ENCODE measurements at regions not wholly inside any gene's neighbourhood (a gene's known extent, or its start where the extent isn't known, plus 50 kb on each side); places are given as distances from the start of the nearest gene placed in this dataset.

- FAIRE-seq (no peak), ATAC-seq (no peak), DNase-seq (ENCODE audit: extremely low read depth in 1 of 4, low spot score in 3 of 4) (no peak)
- ChIA-PET CTCF (ENCODE audit: low intra/inter-chr PET ratio) (no interaction called here), POLR2A (no interaction called here)
- Histone ChIP-seq H4K20me1 (replicated peaks; ENCODE audit: control insufficient read depth, insufficient read depth, low read length) (no peaks in the 10 kb centered on the region), H3K9me3 (replicated peaks; ENCODE audit: control insufficient read depth, insufficient read depth, low read depth, low read length) (no peaks in the 10 kb centered on the region), H3K4me1 (replicated peaks in 1 of 2; ENCODE audit: control insufficient read depth in 2 of 2, insufficient read depth in 2 of 2, low read length in 2 of 2) (no peaks in the 10 kb centered on the region), H3K9ac (ENCODE audit: insufficient read depth in 1 of 2, low read depth in 2 of 2, low read length in 2 of 2) (no peak overlapping the region), H2AFZ (ENCODE audit: low read depth, low read length) (no peak overlapping the region), H3K4me3 (no peak overlapping the region), H3K9me1 (ENCODE audit: control insufficient read depth, insufficient read depth, low read length) (no peaks in the 10 kb centered on the region), H3K4me2 (ENCODE audit: insufficient read depth, low read length) (no peak overlapping the region), H3K27me3 (ENCODE audit: control insufficient read depth in 2 of 2, insufficient read depth in 2 of 2, low read length in 2 of 2) (no peaks in the 10 kb centered on the region), H3K27ac (ENCODE audit: extremely low read depth, low read depth, low read length) (no peak overlapping the region), H3K36me3 (ENCODE audit: control insufficient read depth, insufficient read depth, low read length) (no peaks in the 10 kb centered on the region), H3K79me2 (ENCODE audit: control insufficient read depth, insufficient read depth, low read length) (no peaks in the 10 kb centered on the region)
- in situ Hi-C loops (cut with MboI), result no loop called here
- intact Hi-C loops (cut with micrococcal nuclease), result no loop called here
- no TSS peak for BruUV-seq (replicated peaks)
- no peak for TF ChIP-seq TSC22D4 (tag; IDR thresholded peaks at IDR 0.05)
- TF ChIP-seq ZNF277 (CRISPR knock-in tag; IDR thresholded peaks at IDR 0.05; ENCODE audit: borderline replicate concordance), result no peak
- TF ChIP-seq SLC30A9 (CRISPR knock-in tag; IDR thresholded peaks at IDR 0.05), result no peak
- TF ChIP-seq RFX7 (CRISPR knock-in tag; IDR thresholded peaks at IDR 0.05), result no peak
- no peak for TF ChIP-seq ZKSCAN3 (CRISPR knock-in tag; IDR thresholded peaks at IDR 0.05)
- no peak for TF ChIP-seq ARHGAP35 (IDR thresholded peaks at IDR 0.05; ENCODE audit: partially characterized antibody)
- TF ChIP-seq PCBP2 (IDR thresholded peaks at IDR 0.05; ENCODE audit: low read depth, low read length, poor library complexity, severe bottlenecking), result no peak
- TF ChIP-seq TFAP4 (CRISPR knock-in tag; IDR thresholded peaks at IDR 0.05; ENCODE audit: borderline replicate concordance), result no peak
- TF ChIP-seq MECOM (CRISPR knock-in tag; IDR thresholded peaks at IDR 0.05), result no peak
- TF ChIP-seq FOXA1 (IDR thresholded peaks at IDR 0.05; ENCODE audit: borderline replicate concordance), result no peak
Measured at GRCh38 chr6:78797270-78797669, 70.1 kb upstream of the IRAK1BP1 start.

All from K562 (cell line).